ENCODE measurements at regions not wholly inside any gene's neighbourhood (a gene's known extent, or its start where the extent isn't known, plus 50 kb on each side); places are given as distances from the start of the nearest gene placed in this dataset.

GRCh38 chr2:21580391-21580790 lies 456.6 kb downstream of the TDRD15 start:
- intact Hi-C loops (cut with micrococcal nuclease; ENCODE audit: unreplicated experiment) (no loop called here), in situ Hi-C loops (cut with HindIII; ENCODE audit: extremely low pct_ligation_motif_present, low pct_unique_long_range_greater_than_20kb) (no loop called here)
- no peak for FAIRE-seq

DNA sequence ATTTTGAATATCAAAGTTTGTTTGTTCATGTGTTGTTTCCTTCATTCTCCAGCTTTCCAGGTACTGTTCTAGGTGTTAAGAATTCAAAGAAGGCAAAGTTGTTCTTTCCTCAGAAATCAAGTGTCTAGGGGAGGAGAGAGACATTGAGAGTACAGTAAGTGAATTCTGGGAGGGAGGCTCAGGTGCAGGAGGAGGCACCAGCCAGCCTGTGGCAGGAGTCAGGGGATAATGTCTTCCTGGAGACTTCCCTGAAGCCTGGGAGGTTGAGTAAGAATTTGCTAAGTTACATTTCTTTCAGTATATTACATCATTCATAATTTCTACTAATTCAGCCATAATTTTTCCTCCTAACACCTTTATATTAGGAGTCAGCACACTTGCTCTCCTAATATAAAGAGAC lies 462.1 kb downstream of the TDRD15 start:
- Histone ChIP-seq H3K9ac (ENCODE audit: insufficient read depth, low read depth, low read length) (no peak overlapping the region), H3K4me2 (ENCODE audit: low read depth, low read length) (no peak overlapping the region), H4K20me1 (ENCODE audit: insufficient read depth, low read length) (no peaks in the 10 kb centered on the region), H3K79me2 (ENCODE audit: insufficient read depth, low read length) (no peaks in the 10 kb centered on the region), H3K4me3 (replicated peaks in 1 of 3; ENCODE audit: insufficient read depth in 1 of 3, low read depth in 2 of 3, low read length in 3 of 3) (no peak overlapping the region), H3K27ac (ENCODE audit: extremely low read length, insufficient read depth, low read length) (no peak overlapping the region), H3K36me3 (replicated peaks in 1 of 2; ENCODE audit: control insufficient read depth in 1 of 2, insufficient read depth in 2 of 2, low read length in 2 of 2) (no peaks in the 10 kb centered on the region), H3K4me1 (ENCODE audit: insufficient read depth, low read length) (no peaks in the 10 kb centered on the region), H3K27me3 (ENCODE audit: control insufficient read depth in 1 of 2, insufficient read depth in 2 of 2, low read length in 2 of 2) (no peaks in the 10 kb centered on the region), H2AFZ (ENCODE audit: low read length) (no peak overlapping the region), H3K9me3 (ENCODE audit: low read length) (no peaks in the 10 kb centered on the region)
- intact Hi-C loops (cut with micrococcal nuclease; ENCODE audit: unreplicated experiment) = no loop called here
- FAIRE-seq = no peak
- in situ Hi-C loops (cut with HindIII; ENCODE audit: extremely low pct_ligation_motif_present, low pct_unique_long_range_greater_than_20kb) = no loop called here
- ChIA-PET POLR2A (no interaction called here), CTCF (ENCODE audit: low intra/inter-chr PET ratio, low total read pairs) (no interaction called here)
- no TSS peak for BruUV-seq (replicated peaks)
- no peak for DNase-seq (ENCODE audit: low spot score)
- ATAC-seq = no peak
- no peak for TF ChIP-seq ZNF644 (CRISPR knock-in tag; IDR thresholded peaks at IDR 0.05; ENCODE audit: low read depth)
- no peak for TF ChIP-seq ZNF136 (CRISPR knock-in tag; IDR thresholded peaks at IDR 0.05; ENCODE audit: low read depth)
- no peak for TF ChIP-seq ZNF44 (CRISPR knock-in tag; IDR thresholded peaks at IDR 0.05)
- no peak for TF ChIP-seq CC2D1A (CRISPR knock-in tag; IDR thresholded peaks at IDR 0.05)
- TF ChIP-seq ZFP90 (CRISPR knock-in tag; IDR thresholded peaks at IDR 0.05; ENCODE audit: borderline replicate concordance) = no peak
- TF ChIP-seq ZNF280D (CRISPR knock-in tag; IDR thresholded peaks at IDR 0.05) = no peak
- TF ChIP-seq NFE2 (CRISPR knock-in tag; IDR thresholded peaks at IDR 0.05) = no peak
- no peak for TF ChIP-seq YEATS4 (CRISPR knock-in tag; IDR thresholded peaks at IDR 0.05; ENCODE audit: borderline replicate concordance)
- TF ChIP-seq, protein P1, sequence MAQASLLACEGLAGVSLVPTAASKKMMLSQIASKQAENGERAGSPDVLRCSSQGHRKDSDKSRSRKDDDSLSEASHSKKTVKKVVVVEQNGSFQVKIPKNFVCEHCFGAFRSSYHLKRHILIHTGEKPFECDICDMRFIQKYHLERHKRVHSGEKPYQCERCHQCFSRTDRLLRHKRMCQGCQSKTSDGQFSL (CRISPR knock-in tag; IDR thresholded peaks at IDR 0.05) = no peak
- no peak for TF ChIP-seq ZBTB26 (CRISPR knock-in tag; IDR thresholded peaks at IDR 0.05; ENCODE audit: borderline replicate concordance)
- TF ChIP-seq ZBTB46 (CRISPR knock-in tag; IDR thresholded peaks at IDR 0.05; ENCODE audit: borderline replicate concordance) = no peak

More at GRCh38 chr2:21580391-21580790, 456.6 kb downstream of the TDRD15 start:
- Histone ChIP-seq H3K27ac (ENCODE audit: extremely low read length, insufficient read depth, low read length) (no peak overlapping the region), H3K4me3 (replicated peaks in 1 of 3; ENCODE audit: insufficient read depth in 1 of 3, low read depth in 2 of 3, low read length in 3 of 3) (no peak overlapping the region), H3K36me3 (replicated peaks in 1 of 2; ENCODE audit: control insufficient read depth in 1 of 2, insufficient read depth in 2 of 2, low read length in 2 of 2) (no peaks in the 10 kb centered on the region), H2AFZ (ENCODE audit: low read length) (no peak overlapping the region), H3K9me3 (ENCODE audit: low read length) (no peaks in the 10 kb centered on the region), H3K79me2 (ENCODE audit: insufficient read depth, low read length) (no peaks in the 10 kb centered on the region), H3K27me3 (ENCODE audit: control insufficient read depth in 1 of 2, insufficient read depth in 2 of 2, low read length in 2 of 2) (no peaks in the 10 kb centered on the region), H4K20me1 (ENCODE audit: insufficient read depth, low read length) (no peaks in the 10 kb centered on the region), H3K4me2 (ENCODE audit: low read depth, low read length) (no peak overlapping the region), H3K4me1 (ENCODE audit: insufficient read depth, low read length) (no peaks in the 10 kb centered on the region), H3K9ac (ENCODE audit: insufficient read depth, low read depth, low read length) (no peak overlapping the region)
- ChIA-PET POLR2A (no interaction called here), CTCF (ENCODE audit: low intra/inter-chr PET ratio, low total read pairs) (no interaction called here)
- WGBS (ENCODE audit: low lambda C conversion rate) = 6% methylated on average over 1 of the region's 1 CpG
- BruUV-seq (replicated peaks) = no TSS peak
- no peak for TF ChIP-seq ZFP36 (IDR thresholded peaks at IDR 0.05; ENCODE audit: borderline replicate concordance, low read depth, low read length, partially characterized antibody)
- no peak for TF ChIP-seq ZNF260 (CRISPR knock-in tag; IDR thresholded peaks at IDR 0.05; ENCODE audit: borderline replicate concordance, low read depth)
- no peak for TF ChIP-seq ZNF558 (CRISPR knock-in tag; IDR thresholded peaks at IDR 0.05; ENCODE audit: borderline replicate concordance)
- no peak for TF ChIP-seq ZNF530 (CRISPR knock-in tag; IDR thresholded peaks at IDR 0.05; ENCODE audit: low read depth)
- no peak for TF ChIP-seq IKZF4 (CRISPR knock-in tag; IDR thresholded peaks at IDR 0.05; ENCODE audit: borderline replicate concordance, low read depth, not compliant biosample characterization)
- no peak for TF ChIP-seq ZFP82 (CRISPR knock-in tag; IDR thresholded peaks at IDR 0.05; ENCODE audit: borderline replicate concordance)
- DNase-seq (ENCODE audit: low spot score) (no peak), ATAC-seq (no peak)

Measured in HepG2 (cell line).